ENCODE measurements at regions not wholly inside any gene's neighbourhood (a gene's known extent, or its start where the extent isn't known, plus 50 kb on each side); places are given as distances from the start of the nearest gene placed in this dataset.

DNA sequence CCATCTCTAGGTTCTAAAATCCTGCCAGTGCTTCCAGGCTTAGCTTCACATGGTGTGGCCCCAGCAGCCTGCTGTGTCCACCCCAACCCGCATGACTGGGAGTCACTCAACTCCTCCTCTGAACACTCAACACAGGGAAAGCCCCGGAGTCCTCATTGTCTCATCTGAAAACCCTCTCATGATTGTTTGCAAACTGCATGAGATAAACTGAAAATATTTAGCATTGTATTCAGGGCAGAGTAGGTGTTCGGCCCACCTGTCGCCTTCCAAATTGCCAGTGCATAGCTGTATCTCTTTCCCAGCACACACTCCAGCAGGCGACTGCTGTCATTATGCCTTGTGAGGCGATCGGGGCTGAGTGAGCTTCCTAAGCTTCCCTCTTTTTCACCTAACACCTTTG lies 76.7 kb upstream of the SORBS2 start (continued):
- no peak for TF ChIP-seq ZNF219 (CRISPR knock-in tag; IDR thresholded peaks at IDR 0.05; ENCODE audit: borderline replicate concordance)
- TF ChIP-seq CBFB (CRISPR knock-in tag; IDR thresholded peaks at IDR 0.05; ENCODE audit: low read depth), result no peak
- TF ChIP-seq TEAD1 (CRISPR knock-in tag; IDR thresholded peaks at IDR 0.05), result no peak
- TF ChIP-seq, protein P1, sequence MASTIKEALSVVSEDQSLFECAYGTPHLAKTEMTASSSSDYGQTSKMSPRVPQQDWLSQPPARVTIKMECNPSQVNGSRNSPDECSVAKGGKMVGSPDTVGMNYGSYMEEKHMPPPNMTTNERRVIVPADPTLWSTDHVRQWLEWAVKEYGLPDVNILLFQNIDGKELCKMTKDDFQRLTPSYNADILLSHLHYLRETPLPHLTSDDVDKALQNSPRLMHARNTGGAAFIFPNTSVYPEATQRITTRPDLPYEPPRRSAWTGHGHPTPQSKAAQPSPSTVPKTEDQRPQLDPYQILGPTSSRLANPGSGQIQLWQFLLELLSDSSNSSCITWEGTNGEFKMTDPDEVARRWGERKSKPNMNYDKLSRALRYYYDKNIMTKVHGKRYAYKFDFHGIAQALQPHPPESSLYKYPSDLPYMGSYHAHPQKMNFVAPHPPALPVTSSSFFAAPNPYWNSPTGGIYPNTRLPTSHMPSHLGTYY (CRISPR knock-in tag; IDR thresholded peaks at IDR 0.05), result no peak
- TF ChIP-seq SP1 (CRISPR knock-in tag; conservative IDR thresholded peaks at IDR 0.05), result no peak
- no peak for TF ChIP-seq NFATC4 (CRISPR knock-in tag; IDR thresholded peaks at IDR 0.05)

DNA sequence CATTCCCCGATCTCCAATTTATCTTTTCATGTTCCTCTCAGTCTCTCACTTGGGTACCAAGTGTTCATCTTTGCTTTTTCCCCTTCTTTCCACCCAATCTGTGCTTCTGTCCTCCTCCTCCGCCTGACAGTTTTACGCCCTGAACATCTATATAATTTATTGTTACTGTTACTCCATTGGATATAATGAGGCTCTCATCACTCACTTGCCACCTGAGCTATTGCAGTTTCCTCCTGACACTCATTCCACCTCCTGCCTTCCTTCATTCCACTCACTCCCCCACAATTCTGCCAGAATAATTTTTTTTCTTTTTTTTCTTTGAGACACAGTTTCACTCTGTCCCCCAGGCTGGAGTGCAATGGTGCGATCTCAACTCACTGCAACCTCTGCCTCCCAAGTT lies 77.6 kb upstream of the SORBS2 start:
- peaks cover 3% of the 10 kb centered on the region for H3K27me3 Mint-ChIP-seq (ENCODE audit: low read depth)

DNA sequence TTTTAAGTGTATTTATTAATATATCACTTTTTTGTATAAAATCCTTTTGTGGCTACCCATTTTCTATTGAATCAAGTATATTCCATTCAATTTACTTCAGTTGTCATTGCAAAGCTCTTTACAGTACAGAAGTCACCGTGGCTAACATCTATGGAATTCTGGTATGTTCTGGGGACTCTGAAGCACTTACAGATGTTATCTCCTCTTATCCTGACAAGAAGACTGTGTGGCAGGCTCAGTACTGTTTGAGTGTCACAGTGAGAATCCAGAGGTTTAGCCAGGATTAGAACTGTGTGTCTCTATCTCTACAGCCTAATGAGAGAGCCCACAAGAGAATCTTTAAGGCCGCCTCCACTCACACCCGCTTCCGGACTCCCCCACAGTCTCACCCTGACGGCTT lies 78.2 kb upstream of the SORBS2 start:
- Mint-ChIP-seq H3K27me3 (ENCODE audit: low read depth) (peaks cover 3% of the 10 kb centered on the region), H3K27ac (no peak overlapping the region), H3K4me3 (no peak overlapping the region), H3K4me1 (peaks cover 11% of the 10 kb centered on the region), H3K9me3 (peaks cover 40% of the 10 kb centered on the region), H3K36me3 (peaks cover 37% of the 10 kb centered on the region)
- DNase-seq (ENCODE audit: low spot score) (no peak), ATAC-seq (no peak)
- POLR2A ChIA-PET, result no interaction called here
- CTCF ChIA-PET, result no interaction called here
- TF ChIP-seq, protein P2, sequence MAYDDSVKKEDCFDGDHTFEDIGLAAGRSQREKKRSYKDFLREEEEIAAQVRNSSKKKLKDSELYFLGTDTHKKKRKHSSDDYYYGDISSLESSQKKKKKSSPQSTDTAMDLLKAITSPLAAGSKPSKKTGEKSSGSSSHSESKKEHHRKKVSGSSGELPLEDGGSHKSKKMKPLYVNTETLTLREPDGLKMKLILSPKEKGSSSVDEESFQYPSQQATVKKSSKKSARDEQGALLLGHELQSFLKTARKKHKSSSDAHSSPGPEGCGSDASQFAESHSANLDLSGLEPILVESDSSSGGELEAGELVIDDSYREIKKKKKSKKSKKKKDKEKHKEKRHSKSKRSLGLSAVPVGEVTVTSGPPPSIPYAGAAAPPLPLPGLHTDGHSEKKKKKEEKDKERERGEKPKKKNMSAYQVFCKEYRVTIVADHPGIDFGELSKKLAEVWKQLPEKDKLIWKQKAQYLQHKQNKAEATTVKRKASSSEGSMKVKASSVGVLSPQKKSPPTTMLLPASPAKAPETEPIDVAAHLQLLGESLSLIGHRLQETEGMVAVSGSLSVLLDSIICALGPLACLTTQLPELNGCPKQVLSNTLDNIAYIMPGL (CRISPR knock-in tag; IDR thresholded peaks at IDR 0.05), result no peak
- TF ChIP-seq, protein P3, sequence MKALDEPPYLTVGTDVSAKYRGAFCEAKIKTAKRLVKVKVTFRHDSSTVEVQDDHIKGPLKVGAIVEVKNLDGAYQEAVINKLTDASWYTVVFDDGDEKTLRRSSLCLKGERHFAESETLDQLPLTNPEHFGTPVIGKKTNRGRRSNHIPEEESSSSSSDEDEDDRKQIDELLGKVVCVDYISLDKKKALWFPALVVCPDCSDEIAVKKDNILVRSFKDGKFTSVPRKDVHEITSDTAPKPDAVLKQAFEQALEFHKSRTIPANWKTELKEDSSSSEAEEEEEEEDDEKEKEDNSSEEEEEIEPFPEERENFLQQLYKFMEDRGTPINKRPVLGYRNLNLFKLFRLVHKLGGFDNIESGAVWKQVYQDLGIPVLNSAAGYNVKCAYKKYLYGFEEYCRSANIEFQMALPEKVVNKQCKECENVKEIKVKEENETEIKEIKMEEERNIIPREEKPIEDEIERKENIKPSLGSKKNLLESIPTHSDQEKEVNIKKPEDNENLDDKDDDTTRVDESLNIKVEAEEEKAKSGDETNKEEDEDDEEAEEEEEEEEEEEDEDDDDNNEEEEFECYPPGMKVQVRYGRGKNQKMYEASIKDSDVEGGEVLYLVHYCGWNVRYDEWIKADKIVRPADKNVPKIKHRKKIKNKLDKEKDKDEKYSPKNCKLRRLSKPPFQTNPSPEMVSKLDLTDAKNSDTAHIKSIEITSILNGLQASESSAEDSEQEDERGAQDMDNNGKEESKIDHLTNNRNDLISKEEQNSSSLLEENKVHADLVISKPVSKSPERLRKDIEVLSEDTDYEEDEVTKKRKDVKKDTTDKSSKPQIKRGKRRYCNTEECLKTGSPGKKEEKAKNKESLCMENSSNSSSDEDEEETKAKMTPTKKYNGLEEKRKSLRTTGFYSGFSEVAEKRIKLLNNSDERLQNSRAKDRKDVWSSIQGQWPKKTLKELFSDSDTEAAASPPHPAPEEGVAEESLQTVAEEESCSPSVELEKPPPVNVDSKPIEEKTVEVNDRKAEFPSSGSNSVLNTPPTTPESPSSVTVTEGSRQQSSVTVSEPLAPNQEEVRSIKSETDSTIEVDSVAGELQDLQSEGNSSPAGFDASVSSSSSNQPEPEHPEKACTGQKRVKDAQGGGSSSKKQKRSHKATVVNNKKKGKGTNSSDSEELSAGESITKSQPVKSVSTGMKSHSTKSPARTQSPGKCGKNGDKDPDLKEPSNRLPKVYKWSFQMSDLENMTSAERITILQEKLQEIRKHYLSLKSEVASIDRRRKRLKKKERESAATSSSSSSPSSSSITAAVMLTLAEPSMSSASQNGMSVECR (CRISPR knock-in tag; IDR thresholded peaks at IDR 0.05; ENCODE audit: borderline replicate concordance), result no peak
- TF ChIP-seq KAT7 (CRISPR knock-in tag; IDR thresholded peaks at IDR 0.05; ENCODE audit: borderline replicate concordance) (no peak), TEAD4 (CRISPR knock-in tag; IDR thresholded peaks at IDR 0.05) (no peak)
- TF ChIP-seq, protein P4, sequence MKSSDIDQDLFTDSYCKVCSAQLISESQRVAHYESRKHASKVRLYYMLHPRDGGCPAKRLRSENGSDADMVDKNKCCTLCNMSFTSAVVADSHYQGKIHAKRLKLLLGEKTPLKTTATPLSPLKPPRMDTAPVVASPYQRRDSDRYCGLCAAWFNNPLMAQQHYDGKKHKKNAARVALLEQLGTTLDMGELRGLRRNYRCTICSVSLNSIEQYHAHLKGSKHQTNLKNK (CRISPR knock-in tag; IDR thresholded peaks at IDR 0.05), result no peak

More for the DNA sequence above, 77.6 kb upstream of the SORBS2 start:
- Mint-ChIP-seq H3K4me3 (no peak overlapping the region), H3K36me3 (peaks cover 37% of the 10 kb centered on the region), H3K27ac (no peak overlapping the region), H3K9me3 (peaks cover 40% of the 10 kb centered on the region), H3K4me1 (peaks cover 13% of the 10 kb centered on the region)
- POLR2A ChIA-PET, result no interaction called here
- CTCF ChIA-PET, result no interaction called here
- TF ChIP-seq, protein P5, sequence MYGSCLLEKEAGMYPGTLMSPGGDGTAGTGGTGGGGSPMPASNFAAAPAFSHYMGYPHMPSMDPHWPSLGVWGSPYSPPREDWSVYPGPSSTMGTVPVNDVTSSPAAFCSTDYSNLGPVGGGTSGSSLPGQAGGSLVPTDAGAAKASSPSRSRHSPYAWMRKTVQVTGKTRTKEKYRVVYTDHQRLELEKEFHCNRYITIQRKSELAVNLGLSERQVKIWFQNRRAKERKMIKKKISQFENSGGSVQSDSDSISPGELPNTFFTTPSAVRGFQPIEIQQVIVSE (CRISPR knock-in tag; IDR thresholded peaks at IDR 0.05; ENCODE audit: borderline replicate concordance), result no peak
- TF ChIP-seq, protein P6, sequence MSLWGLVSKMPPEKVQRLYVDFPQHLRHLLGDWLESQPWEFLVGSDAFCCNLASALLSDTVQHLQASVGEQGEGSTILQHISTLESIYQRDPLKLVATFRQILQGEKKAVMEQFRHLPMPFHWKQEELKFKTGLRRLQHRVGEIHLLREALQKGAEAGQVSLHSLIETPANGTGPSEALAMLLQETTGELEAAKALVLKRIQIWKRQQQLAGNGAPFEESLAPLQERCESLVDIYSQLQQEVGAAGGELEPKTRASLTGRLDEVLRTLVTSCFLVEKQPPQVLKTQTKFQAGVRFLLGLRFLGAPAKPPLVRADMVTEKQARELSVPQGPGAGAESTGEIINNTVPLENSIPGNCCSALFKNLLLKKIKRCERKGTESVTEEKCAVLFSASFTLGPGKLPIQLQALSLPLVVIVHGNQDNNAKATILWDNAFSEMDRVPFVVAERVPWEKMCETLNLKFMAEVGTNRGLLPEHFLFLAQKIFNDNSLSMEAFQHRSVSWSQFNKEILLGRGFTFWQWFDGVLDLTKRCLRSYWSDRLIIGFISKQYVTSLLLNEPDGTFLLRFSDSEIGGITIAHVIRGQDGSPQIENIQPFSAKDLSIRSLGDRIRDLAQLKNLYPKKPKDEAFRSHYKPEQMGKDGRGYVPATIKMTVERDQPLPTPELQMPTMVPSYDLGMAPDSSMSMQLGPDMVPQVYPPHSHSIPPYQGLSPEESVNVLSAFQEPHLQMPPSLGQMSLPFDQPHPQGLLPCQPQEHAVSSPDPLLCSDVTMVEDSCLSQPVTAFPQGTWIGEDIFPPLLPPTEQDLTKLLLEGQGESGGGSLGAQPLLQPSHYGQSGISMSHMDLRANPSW (CRISPR knock-in tag; conservative IDR thresholded peaks at IDR 0.05; ENCODE audit: low read depth), result no peak
- no peak for TF ChIP-seq EMX1 (CRISPR knock-in tag; IDR thresholded peaks at IDR 0.05)
- no peak for TF ChIP-seq SP1 (CRISPR knock-in tag; conservative IDR thresholded peaks at IDR 0.05)
- no peak for TF ChIP-seq ZNF138 (CRISPR knock-in tag; conservative IDR thresholded peaks at IDR 0.05)
- no peak for ATAC-seq
- no peak for DNase-seq (ENCODE audit: low spot score)
